K562 (cell line): ENCODE measurements at regions not wholly inside any gene's neighbourhood (a gene's known extent, or its start where the extent isn't known, plus 50 kb on each side); places are given as distances from the start of the nearest gene placed in this dataset.
A peak's percentile ranks its signal among the peaks of the same experiment; 100 is the strongest.
"Not testable (repeated sequence)": the region's sequence is repeated elsewhere in the genome, so short reads cannot be mapped to it uniquely, and the experiment has no call there.

Source experiments
- ATAC-seq: fragments of 200-7000 bp; cut with Tn5 transposase; 3 replicates; pipeline ENCODE4 v1.9.1; 2020; ENCODE audit warnings: moderate library complexity
- BruUV-seq: library from RNA; stranded (reverse); fragments of 400-500 nt; replicated peaks from 2 replicates; lab custom pipeline; 2021; lab: Mats Ljungman, UMichigan
- CTCF ChIA-PET: fragments of 300-600 bp; formaldehyde crosslinking; extraction: SDS; loops from one replicate; lab custom pipeline; 2021; ENCODE audit warnings: low intra/inter-chr PET ratio; lab: Yijun Ruan, JAX
- POLR2A ChIA-PET: fragments of 300-600, 350-650 bp; sonication (Branson Sonifier 250); formaldehyde crosslinking; extraction: SDS; loops from one replicate; lab custom pipeline; 2021; ENCODE audit warnings: antibody characterized with exemption, inconsistent platforms; lab: Yijun Ruan, JAX
- DNase-seq, 4 experiments: peaks; one replicate each; pipeline versions ENCODE4 v3.0.0 to v3.0.0-alpha.2; 2011 to 2018; ENCODE audit warnings: low spot score in 3 of 4, mixed read lengths in 3 of 4; ENCODE audit errors: extremely low read depth in 1 of 4
- FAIRE-seq: peaks from 2 replicates; lab custom pipeline; 2011; peaks lifted over from hg19 to GRCh38; lab: Jason Lieb, UNC
- H2AFZ ChIP-seq: 2 replicates; pipeline ENCODE4 v1.6.0; 2011; ENCODE audit warnings: low read depth, low read length, control low read depth, inconsistent platforms
- H3K27ac ChIP-seq: fragments of 200-600 bp; 3 replicates; pipeline ENCODE4 v1.8.0; 2011; ENCODE audit warnings: low read depth, mild to moderate bottlenecking, control low read depth, inconsistent platforms, low read length, moderate library complexity, mixed read lengths; ENCODE audit errors: extremely low read depth
- H3K27me3 ChIP-seq, 2 experiments: fragments of 300-600 bp in 1 of 2; 2 replicates in 1 of 2; 3 replicates in 1 of 2; pipeline versions ENCODE4 v1.6.0 to v1.8.0; 2011; ENCODE audit warnings: inconsistent platforms in 2 of 2, low read length in 2 of 2, mild to moderate bottlenecking in 1 of 2, mixed read lengths in 1 of 2, moderate library complexity in 1 of 2; ENCODE audit not compliant: control insufficient read depth in 2 of 2, insufficient read depth in 2 of 2
- H3K36me3 ChIP-seq: fragments of 300-600 bp; 3 replicates; pipeline ENCODE4 v1.8.0; 2011; ENCODE audit warnings: mild to moderate bottlenecking, low read length, inconsistent platforms; ENCODE audit not compliant: control insufficient read depth, insufficient read depth
- H3K4me1 ChIP-seq, 2 experiments: fragments of 200-600 bp in 1 of 2; replicated peaks in 1 of 2; 2 replicates in 1 of 2; 3 replicates in 1 of 2; pipeline versions ENCODE4 v1.5.1 to v1.8.0; 2011; ENCODE audit warnings: inconsistent platforms in 2 of 2, low read length in 2 of 2, mild to moderate bottlenecking in 1 of 2, mixed read lengths in 1 of 2, moderate library complexity in 1 of 2; ENCODE audit not compliant: control insufficient read depth in 2 of 2, insufficient read depth in 2 of 2
- H3K4me2 ChIP-seq: 2 replicates; pipeline ENCODE4 v1.6.1; 2011; ENCODE audit warnings: low read length, control low read depth, inconsistent platforms, mixed read lengths; ENCODE audit not compliant: insufficient read depth
- H3K4me3 ChIP-seq: fragments of 200-600 bp; sonication (generic), shearing (Covaris generic); 2 replicates; pipeline ENCODE4 v1.5.1; 2016; ENCODE audit warnings: control low read depth, inconsistent platforms
- H3K79me2 ChIP-seq: fragments of 200-600 bp; 3 replicates; pipeline ENCODE4 v1.8.0; 2011; ENCODE audit warnings: low read length, inconsistent platforms; ENCODE audit not compliant: control insufficient read depth, insufficient read depth
- H3K9ac ChIP-seq, 2 experiments: 2 replicates each; pipeline versions ENCODE4 v1.6.0 to v1.6.1; 2011; ENCODE audit warnings: low read depth in 2 of 2, low read length in 2 of 2, control low read depth in 1 of 2, inconsistent platforms in 1 of 2, mild to moderate bottlenecking in 1 of 2, mixed read lengths in 1 of 2; ENCODE audit not compliant: insufficient read depth in 1 of 2
- H3K9me1 ChIP-seq: one replicate; pipeline ENCODE4 v1.6.0; 2011; ENCODE audit warnings: inconsistent platforms, mild to moderate bottlenecking, low read length, moderate library complexity; ENCODE audit not compliant: control insufficient read depth, insufficient read depth
- H3K9me3 ChIP-seq: replicated peaks from 2 replicates; pipeline ENCODE4 v1.5.1; 2011; ENCODE audit warnings: low read depth, low read length, inconsistent platforms; ENCODE audit not compliant: control insufficient read depth, insufficient read depth
- H4K20me1 ChIP-seq: replicated peaks from 2 replicates; pipeline ENCODE4 v1.6.1; 2011; ENCODE audit warnings: low read length, inconsistent platforms, mixed read lengths; ENCODE audit not compliant: control insufficient read depth, insufficient read depth
- CEBPG ChIP-seq, 3 experiments: fragments of 200-800 bp in 1 of 3; sonication (Bioruptor generic) in 1 of 3; sonication (generic) in 1 of 3; formaldehyde crosslinking in 1 of 3; IDR thresholded peaks in 2 of 3; conservative IDR thresholded peaks in 1 of 3; 2 replicates each; pipeline versions ENCODE4 v1.6.1 to v1.8.0; 2016 to 2022; ENCODE audit warnings: missing compliant biosample characterization in 2 of 3, missing genetic modification characterization in 2 of 3, mild to moderate bottlenecking in 1 of 3, missing genetic modification reagents in 1 of 3
- TRIM24 ChIP-seq, 2 experiments: fragments of 450-650 bp; IDR thresholded peaks; 2 replicates each; pipeline ENCODE4 v1.6.1; 2016
- WGBS: fragments of 100-300 bp; shearing (Covaris generic); methylation state at CpG from one replicate; pipeline ENCODE4 v1.1.6; 2016; ENCODE audit warnings: low coverage, mixed read lengths; ENCODE audit not compliant: insufficient coverage; ENCODE audit errors: missing lambda C conversion rate; 5-methylcytosine and 5-hydroxymethylcytosine counted together
- in situ Hi-C: fragments of 300-500 bp; cut with MboI; formaldehyde crosslinking; loops from 4 replicates; pipeline ENCODE4 v1.15.0; 2018; ENCODE audit warnings: inconsistent platforms, mixed read lengths
- intact Hi-C: fragments of 100-400 bp; cut with micrococcal nuclease; formaldehyde crosslinking; loops from 2 replicates; pipeline ENCODE4 v1.14.2; 2022
- TF ChIP-seq, protein P1 (sequence below), 2 experiments: fragments of 450-650 bp in 1 of 2; sonication (generic) in 1 of 2; formaldehyde crosslinking in 1 of 2; IDR thresholded peaks in 1 of 2; conservative IDR thresholded peaks in 1 of 2; 2 replicates each; pipeline versions ENCODE4 v1.6.1 to v1.8.1; 2016 to 2023; ENCODE audit warnings: mild to moderate bottlenecking in 2 of 2, moderate library complexity in 2 of 2, inconsistent platforms in 1 of 2, missing genetic modification reagents in 1 of 2

DNA sequence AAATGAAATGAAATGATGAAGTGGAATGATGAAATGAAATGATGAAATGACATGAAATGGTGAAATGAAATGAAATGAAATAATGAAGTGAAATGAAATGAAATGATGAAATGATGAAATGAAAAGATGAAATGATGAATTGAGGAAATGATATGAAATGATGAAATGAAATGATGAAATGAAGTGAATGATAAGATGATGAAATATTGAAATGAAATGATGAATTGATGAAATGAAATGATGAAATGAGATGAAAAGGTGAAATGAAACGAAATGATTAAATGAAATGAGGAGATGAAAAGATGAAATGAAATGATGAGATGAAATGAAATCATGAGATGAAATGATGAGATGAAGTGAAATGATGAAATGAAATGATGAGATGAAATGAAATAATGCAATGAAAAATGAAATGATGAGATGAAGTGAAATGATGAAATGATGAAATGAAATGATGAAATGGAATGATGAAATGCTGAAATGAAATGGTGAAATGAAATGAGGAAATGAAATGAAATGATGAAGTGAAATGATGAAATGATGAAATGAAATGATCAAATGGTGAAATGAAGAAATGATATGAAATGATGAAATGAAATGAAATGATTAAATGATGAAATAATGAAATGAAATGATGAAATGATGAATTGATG lies 1347.7 kb downstream of the TP53TG3F start:
- BruUV-seq; H3K27ac ChIP-seq; H3K27me3 ChIP-seq; H3K79me2 ChIP-seq; H3K4me1 ChIP-seq; H2AFZ ChIP-seq; H3K4me3 ChIP-seq; in situ Hi-C loops; FAIRE-seq; CTCF ChIA-PET; H3K9ac ChIP-seq; ATAC-seq; POLR2A ChIA-PET; H4K20me1 ChIP-seq; DNase-seq; intact Hi-C loops; H3K4me2 ChIP-seq; H3K9me3 ChIP-seq; H3K36me3 ChIP-seq; H3K9me1 ChIP-seq; TF ChIP-seq CEBPG (CRISPR knock-in tag; IDR thresholded peaks at IDR 0.05): not testable (repeated sequence)
- TF ChIP-seq, protein P1, sequence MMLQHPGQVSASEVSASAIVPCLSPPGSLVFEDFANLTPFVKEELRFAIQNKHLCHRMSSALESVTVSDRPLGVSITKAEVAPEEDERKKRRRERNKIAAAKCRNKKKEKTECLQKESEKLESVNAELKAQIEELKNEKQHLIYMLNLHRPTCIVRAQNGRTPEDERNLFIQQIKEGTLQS (IDR thresholded peaks at IDR 0.05), result peak; percentile 27; the same call in 1 of the 2 replicates
- TF ChIP-seq, protein P1 (CRISPR knock-in tag; conservative IDR thresholded peaks at IDR 0.05), result not testable (repeated sequence)
- TF ChIP-seq TRIM24 (IDR thresholded peaks at IDR 0.05), result peak in 1 of 2 experiments; percentile 77; a peak in 2 of 4 replicates
- peak; percentile 4 to 75; a peak in 3 of 4 replicates for TF ChIP-seq CEBPG (tag; conservative IDR thresholded peaks at IDR 0.05 in 1 of 2, IDR thresholded peaks at IDR 0.05 in 1 of 2)
- 0% methylated on average over 1 of the region's 1 CpG for WGBS
